NCI-H526 (cell line): ENCODE measurements at regions not wholly inside any gene's neighbourhood (a gene's known extent, or its start where the extent isn't known, plus 50 kb on each side); places are given as distances from the start of the nearest gene placed in this dataset.

Experiments
- DNase-seq, 2 experiments: peaks; one replicate each; lab custom pipeline; 2025; lab: John Stamatoyannopoulos, UW

DNA sequence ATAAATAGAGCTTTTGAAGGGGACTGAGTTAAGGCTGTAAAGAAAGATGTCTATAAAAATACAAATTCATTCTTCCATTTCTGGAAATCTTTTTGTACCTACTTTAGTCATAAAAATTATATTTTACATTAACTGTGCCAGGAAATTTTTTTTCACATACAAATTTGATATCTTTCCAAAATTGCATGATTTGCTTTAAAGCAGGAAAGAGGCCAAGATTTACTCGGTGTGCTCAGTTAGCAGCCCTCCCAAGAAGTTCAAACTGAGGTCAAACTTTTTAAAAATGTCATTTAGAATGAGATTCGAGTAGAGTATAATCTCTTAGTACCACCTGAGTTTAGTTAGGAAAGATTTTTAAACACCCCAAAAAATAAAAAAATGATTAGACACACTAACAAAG is 173.2 kb upstream of the GRIP1 start:
- no peak for DNase-seq

DNA sequence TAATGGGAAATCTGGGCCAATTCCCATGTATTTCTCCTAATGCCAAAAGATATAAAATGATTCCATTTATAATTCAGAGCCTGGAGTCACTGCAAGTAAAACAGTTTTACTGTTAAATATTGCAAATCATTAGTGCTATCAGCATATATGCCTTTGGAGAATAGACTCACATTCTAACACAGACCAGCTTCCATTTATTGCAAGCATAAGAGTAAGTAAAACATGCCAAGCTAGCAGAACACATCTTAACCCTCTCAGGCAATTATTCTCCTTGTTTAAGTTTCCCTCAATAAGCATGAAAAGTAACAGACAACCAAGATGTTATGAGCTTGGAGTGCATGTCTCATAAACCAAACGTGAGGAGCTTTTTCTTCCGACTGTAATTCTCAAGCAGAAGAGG is 173.9 kb upstream of the GRIP1 start:
- DNase-seq, result no peak

DNA sequence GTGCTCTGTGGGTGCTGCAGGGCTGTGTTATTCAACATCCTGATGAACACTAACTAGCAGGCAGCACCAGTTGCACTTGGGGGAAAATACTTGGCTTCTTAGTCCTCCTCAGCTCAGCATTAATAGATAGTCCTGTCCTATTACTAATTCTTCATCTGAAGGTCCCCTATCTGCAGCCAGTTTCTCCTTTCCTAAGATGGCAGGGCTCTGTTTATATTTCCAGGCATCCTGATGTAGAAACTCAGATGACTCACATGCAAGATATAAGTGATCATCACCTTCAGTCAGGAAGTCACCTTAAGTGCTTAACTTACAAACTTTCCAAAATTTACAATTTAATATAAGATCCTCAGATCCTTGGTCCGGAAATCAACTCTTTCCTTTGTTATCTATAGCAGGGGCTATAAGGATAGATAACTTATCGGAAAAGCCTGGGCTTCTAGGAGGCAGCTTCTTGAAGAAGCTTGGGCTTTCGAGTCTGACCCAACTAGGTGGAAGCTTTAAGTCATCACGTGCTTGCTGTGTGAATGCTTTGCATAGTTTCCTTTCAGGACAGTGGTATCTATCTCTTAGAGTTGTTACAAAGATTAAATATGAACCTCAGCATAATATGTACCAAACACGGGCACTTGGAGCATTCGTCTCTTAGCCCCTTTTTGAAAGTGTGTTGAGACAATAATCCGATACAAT is 181.0 kb upstream of the GRIP1 start:
- DNase-seq, result no peak

DNA sequence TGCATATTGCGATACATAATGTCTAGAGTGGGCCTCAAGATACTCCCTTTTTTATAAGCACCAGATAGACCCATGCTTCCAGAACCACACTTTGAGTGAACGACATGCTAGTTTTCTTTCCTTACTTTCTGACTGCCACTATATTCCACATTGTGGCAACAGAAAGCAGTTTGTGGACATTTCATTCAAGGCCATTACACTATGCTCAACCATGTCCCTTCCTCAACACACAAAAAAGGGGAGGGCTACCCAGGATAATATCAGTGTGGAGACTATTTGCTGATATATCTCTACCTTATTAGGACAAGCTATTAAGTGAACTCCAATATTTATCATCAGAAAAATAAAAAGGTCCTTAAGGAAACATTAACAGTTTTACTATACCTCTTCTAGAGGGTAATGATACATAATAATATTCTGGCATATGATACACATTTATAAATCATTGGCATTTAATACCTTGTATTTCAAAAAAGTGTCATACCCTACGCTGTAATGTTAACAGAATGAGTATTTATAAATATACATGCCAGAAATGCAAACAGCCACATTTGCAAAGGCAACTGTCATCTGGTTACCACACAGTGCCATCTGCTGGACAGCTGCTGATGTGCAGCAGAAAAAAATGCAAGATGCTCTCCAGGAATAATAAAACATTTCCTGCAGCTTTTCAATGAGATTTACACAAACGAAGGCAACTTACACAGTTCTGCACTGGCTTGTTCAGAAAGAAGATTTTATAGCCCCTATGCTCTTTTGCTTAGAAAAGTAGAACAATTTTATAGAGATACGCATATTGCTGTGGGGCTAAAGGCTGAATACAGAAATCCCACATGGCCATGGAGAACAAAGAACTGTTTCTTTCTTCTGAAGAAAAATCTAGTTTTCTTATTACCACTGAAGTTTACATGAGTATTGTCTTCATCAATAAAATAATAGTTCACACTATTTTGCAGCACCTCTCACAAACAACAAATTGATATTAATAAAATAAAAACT is 182.2 kb upstream of the GRIP1 start:
- DNase-seq, result peak; percentile 31 to 73

DNA sequence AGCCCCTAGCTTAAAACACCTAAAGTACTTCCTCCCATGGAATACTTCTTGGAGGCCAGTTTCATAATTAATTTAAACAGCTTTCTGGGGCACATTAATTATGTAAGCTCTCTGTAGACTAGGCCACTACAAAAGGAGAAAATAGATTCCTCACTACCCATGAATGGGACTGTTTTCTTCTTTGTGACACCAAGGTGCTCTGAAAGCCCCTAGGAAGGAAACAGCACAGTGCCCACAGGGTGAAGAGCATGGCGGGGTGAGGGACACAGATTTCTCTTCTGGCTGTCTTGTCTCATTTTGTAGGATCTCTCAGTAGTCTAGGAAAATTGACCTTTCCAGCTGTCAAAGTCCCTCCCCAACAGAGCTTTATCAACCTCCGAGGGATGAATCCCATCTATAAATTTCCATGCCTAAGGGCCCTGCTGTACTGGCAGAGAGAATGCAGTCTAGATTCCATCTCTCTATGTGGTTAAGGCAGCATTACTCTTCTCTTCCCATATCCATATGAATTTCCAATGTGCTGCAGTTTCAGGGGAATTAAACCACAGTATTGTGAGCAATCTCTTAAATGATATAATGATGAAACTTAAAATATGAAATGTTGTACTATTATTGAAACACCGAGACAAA is 183.6 kb upstream of the GRIP1 start:
- DNase-seq, result no peak

DNA sequence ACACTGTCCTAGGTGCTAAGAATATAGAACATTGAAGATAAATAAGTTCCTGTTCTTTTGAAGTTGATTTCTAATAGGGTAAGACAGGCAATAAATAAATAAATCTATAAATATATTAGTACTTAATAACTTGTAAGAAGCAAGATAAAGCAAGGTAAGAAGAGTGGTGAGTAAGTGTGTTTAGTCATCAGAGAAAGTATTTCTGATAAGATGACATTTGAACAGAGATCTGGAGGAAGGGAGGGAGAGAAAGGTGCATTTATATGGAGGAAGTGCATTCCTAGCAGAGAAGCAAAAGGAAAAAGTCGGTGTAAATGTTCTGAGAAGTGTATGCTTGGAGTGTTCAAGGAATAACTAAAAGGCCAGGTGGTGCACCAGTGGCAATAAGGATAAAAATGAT is 184.4 kb upstream of the GRIP1 start:
- no peak for DNase-seq

DNA sequence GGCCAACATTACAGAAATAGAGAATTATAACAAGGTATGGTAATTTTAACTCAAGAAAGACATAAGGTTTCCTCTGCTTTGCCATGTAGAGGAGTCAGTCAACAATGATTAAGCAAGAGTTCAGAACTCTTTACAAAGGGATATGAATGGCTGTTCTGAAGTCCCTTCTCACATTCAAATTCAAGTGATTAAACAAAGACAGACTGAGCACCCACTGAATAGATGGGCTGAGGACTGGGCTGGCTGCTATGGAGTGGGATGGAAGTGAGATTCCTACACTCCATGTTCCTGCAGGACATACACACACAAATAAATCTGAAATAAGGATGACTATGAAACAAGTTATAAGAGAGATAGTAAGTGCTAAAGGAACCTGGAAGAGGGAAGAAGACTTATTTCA is 199.0 kb upstream of the GRIP1 start:
- DNase-seq, result peak in 1 of 2 experiments; percentile 51

DNA sequence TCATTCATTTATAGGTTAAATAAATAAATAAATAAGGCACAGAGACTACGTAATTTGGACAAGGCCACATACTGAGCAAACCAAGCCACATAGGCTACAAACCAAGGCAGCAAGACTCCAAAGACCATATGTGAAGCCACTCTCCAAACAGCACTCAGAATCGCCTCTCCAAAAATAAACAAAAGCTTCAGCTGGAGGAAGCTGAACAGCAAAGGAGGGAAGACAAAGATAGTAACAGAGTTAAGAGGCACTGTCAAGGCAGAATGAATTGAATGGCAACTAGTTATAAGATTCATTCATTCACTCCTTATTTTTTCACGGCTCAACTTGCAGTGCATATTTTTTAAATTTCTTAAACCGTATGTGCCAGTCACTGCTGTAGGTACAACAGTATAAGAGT is 200.5 kb upstream of the GRIP1 start:
- DNase-seq, result peak; percentile 59 to 71

- DNase-seq, result no peak
Measured at GRCh38 chr12:66881386-66881785, 202.5 kb upstream of the GRIP1 start.

DNA sequence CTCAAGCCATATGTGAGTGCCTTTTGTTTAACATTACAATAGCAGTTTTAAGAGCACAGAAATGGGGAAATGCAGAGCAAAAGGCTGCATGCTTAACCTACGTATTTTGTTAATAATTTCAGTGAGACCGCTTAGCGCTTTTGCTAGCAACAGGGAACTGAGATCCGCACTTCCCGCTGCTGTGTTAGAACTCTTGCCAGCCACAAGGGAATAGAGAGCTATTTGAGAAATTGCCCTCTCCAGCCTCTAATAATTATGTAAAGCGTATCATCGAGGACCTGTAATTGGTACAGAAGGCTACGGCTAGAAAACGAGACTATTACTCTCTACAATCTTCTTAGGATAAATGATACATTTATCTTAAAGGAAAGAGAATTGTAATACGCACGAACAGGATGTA is 205.2 kb upstream of the GRIP1 start:
- no peak for DNase-seq

DNA sequence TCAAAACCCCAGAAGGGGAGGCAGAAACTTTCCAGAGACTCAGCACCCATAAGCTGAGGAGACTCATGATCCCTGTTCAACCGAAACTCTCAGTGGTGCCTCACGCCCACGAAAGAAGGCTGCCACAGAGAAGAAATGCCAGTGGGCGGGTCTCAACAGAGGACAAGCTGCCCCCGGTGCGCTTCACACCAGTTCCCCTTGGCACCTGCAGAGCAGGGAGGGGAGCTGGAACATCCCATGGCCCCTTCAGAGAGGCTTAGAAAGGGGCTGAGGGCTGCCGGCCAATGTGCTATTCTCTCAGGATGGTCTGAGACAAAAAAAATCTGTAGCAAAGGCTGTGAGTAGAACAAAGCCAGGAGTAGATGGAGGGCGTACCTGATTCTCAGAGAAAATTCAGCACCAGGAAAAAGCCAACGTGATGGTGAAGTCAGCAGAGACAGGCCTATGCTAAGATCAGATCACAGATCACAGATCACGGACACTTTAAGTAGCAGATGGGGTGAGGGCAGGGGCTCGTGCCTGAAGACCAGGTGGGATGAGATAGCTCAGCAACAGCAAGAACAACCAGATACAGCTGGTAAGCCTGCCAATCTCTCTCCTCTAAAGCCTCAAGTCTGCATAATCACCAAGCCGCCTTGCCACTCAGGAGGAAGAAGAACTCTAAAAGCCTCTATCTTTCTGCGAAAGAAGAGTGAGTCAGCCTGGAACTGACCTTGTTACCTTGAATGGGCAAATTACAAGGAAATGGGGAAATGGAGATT is 206.4 kb upstream of the GRIP1 start:
- DNase-seq, result no peak

GRCh38 chr12:66896797-66897196 is 217.9 kb upstream of the GRIP1 start:
- DNase-seq, result no peak

DNA sequence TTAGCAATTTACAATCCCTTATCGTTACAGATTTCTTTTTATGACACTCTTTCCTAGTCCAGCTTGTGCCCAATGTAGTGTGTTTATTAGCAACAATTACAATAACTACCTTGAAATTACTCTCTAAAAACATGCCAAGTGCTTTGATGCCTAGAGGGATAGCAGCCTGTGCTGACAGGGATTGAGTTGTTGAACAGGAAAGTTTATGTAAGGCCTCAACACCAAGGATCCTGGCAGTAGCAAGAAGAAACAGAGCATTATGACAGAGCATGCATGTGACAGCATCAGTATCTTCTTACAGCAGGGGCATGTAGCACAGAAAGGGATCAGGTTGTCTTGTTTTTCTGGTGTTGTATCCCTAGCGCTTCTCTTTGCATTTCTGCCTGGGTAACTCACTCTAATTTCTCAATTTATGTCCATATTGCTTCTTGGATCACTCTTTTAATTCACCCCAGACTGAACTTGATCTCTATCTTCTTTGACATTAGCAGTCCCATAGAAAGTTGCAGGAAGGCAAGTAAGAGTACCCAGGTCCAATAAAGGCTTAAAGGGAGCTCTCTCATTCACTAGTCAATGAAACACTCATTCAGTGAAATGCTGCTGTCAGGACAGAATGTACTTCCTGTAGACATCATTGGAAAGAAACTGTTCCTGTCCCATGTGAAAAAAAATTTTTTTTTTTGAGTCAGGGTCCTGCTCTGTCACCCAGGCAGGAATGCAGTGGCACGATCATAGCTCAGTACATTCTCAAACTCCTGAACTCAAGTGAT is 220.0 kb upstream of the GRIP1 start:
- DNase-seq, result no peak

DNA sequence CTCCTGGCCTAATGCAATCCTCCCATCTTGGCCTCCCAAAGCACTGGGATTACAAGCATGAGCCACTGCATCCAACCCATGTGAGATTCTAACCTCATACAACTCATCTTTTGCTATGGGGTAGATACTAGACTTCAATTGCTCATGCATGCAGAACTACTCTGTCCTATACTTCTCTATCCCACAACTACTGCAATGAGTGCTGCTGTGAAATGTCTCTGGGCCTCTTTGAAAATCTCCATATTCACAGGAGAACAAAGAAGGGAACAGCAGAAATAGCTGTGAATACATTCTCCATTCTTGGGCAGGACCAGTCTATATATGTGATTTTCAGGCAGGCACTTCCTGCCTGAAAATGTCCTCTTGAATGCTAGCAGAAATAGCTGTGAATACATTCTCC is 220.7 kb upstream of the GRIP1 start:
- DNase-seq, result no peak

DNA sequence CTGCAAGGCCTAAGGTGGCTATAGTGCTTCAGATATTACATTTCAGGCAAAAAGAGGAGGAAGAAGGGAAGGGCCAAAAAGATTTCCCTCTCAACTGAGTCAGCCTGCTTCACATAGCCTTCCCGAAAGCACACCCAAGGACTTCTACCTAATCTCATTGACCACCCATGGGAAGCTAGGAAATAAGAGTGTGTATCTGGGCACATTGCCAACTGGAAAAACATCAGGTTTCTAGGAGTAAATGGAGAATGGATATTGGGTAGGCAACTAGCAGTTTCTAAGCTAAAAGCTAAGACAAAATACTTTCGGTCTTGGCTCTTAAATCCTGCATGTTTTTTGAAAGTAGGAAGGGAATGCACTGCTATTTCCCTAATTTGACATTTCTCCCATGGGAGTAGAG is 221.7 kb upstream of the GRIP1 start:
- DNase-seq, result no peak

DNA sequence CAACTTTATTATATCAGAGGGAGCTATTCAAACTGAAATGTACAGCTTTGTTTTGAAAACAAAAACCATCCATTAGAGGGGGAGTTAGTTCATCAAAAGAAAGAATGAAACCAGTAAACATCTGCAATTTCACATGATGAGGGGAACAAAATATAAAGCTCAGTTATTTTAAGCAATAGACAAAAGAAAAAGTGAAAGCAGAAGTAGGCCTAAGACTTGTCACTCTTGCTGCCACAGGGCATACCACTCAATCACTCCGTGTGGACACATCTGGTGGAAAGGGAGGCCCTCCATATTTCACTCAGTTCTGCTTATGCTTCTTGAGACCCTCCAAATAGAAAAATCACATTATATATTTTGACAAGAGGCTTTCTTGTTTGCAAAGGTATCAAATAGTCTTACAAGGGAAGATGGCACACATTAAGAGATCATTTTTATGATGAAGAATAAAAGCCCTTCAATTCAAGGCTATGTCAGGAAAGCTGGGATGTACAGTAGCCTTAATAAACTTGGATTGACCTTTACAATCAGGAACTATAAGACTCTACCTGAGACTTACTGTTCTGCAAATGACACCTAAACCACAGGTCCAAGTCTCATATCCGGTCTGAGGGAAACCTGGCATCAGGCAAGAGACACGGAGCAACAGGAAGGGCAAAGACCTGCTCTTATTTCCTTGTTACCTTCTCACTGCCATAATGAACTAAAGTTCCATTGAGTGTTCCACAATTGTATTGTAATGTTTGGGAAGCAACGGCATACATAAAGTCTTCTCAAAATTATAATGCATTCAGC is 222.5 kb upstream of the GRIP1 start:
- DNase-seq, result no peak

- DNase-seq, result no peak
Measured at GRCh38 chr12:66902020-66902419, 223.1 kb upstream of the GRIP1 start.

DNA sequence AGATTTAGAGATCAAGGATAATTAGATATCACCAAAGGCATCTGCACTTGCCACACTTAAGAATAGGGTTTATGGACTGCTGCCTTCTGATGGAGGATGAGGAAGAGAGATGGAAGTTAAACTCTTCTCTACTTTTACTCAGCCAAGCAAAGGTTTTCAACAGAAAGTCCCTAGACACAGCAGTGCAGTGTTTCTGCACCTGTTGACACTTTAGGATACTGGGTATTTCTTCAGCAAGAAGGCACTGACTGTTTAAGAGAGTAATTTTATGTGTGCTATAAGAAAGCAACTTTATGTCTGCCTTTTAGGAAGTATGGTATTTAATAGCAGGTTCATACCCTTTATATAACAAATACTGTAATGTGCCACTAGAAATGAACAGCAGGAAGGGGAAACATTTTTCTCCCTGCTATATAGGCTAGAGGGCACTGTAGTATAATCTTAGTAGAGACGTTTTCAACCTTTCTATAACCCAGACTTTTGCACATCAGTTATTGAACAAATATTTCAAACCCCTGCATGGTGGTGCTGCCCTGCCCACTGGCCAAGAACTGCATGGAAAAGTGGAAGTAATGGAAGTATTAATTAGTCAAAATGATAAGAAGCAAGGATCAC is 225.0 kb upstream of the GRIP1 start:
- DNase-seq, result peak in 1 of 2 experiments; percentile 13

- no peak for DNase-seq
Measured at GRCh38 chr12:66905201-66905600, 226.3 kb upstream of the GRIP1 start.

- no peak for DNase-seq
Measured at GRCh38 chr12:66910366-66910974, 231.6 kb upstream of the GRIP1 start.
